DMS114 treated with DMSO at 0.1 percent for 48 hours (cell line): ENCODE measurements at regions not wholly inside any gene's neighbourhood (a gene's known extent, or its start where the extent isn't known, plus 50 kb on each side); places are given as distances from the start of the nearest gene placed in this dataset.
"Not testable (repeated sequence)": the region's sequence is repeated elsewhere in the genome, so short reads cannot be mapped to it uniquely, and the experiment has no call there.

Experiments
- DNase-seq: peaks from one replicate; lab custom pipeline; 2025; ENCODE audit not compliant: unreplicated experiment; lab: John Stamatoyannopoulos, UW

DNA sequence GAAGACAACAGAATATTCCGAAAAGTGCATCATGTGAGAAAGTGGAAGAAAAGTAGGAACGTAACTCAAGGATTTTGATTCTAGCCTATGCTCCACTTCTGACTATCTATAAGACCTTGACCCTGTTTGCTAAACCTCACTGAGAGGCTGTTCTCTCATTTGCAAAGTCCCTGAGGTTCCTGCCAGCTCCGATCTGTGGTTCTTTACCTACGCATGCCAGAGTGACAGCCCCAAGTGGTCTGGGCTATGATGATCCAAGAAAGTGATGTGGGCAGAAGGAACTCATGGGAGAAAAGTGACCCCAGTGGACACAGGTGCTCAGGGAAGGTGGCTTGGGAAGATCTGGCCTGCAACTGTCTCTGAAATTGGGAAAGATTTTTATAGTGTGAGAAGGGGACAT lies 301.1 kb upstream of the CDH11 start:
- no peak for DNase-seq

DNA sequence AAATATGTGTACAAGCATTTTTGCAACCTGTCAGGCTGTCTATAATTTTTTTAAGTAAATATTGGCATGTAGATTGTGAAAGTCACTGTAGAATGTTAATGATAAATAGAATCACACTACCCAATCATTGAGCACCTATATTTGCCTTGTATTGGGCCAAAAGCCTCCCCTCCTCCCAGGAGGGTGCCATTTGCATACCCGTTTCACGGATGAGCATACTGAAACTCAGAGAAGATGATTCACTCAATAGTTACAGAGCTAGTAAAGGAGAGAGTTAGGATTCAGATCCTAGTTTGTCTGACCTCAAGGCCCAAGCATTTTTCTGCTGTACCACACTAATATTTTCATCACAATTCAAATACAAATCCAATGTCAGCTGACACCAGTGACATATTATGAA lies 299.7 kb upstream of the CDH11 start:
- no peak for DNase-seq

DNA sequence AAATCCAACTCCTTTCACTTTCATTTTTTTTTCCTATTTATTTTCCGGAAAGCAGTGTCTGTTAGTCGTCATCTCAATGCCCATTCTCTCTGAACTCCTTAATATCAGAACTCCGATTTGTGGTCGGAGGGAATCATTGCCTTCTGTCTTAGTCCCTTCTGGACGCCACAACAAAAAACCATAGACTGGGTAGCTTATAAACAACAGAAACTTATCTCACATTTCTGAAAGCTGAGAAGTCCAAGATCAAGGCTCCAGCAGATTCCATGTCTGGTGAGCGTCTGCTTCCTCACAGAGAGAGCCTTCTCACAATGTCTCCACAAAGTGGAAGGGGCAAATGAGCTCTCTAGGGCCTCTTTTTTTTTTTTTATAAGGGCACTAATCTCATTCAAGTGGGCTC lies 296.6 kb upstream of the CDH11 start:
- DNase-seq = no peak

DNA sequence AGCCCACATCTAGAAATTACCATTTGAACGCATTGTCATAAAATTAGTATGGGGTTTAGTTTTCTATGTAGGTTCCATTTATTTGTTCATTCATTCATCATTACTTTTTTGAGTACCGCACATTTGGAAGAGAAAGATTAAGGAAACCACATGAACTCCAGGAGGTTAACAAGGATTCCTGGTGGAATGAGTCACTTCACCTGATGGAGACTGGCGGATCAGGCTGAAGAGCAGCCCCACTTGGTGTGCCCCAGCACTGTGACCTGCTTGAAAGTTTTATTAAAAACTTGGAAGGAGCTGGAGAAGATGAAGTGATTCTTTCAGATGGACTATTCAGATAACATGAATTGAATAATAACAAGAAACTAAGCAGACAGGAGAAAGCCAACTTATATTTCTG lies 293.6 kb upstream of the CDH11 start:
- no peak for DNase-seq

DNA sequence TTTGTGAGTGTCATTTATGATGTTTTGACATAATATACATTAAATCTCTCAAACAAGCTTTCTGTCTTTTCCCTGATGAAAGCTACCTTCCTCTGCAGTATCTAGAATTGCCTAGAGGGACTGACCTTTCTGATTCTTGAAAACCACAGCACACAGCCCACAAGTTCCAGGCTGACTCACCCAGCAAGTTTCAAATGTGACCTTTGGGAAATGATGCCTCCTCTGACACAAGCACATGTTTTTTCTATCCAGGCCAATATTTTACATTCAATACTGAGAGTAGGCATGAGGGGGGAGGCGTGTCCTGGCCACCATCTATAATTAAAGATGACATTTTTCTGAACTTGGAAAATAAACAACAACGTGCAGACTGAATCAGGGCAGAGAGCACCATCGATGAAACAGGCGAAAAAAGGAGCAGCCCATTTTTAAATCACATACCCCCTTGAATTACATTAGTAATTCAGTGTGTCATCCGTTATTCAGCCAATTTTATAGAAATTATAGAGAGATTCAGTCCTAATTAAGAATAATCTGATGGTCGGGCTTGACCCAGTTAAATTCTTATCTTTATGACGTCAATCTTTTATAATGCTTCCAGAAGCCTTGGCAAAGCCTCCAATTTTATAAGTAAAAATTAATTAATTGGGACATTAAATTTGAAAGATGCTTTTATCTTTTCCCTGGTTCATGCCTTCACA lies 292.6 kb upstream of the CDH11 start:
- no peak for DNase-seq

DNA sequence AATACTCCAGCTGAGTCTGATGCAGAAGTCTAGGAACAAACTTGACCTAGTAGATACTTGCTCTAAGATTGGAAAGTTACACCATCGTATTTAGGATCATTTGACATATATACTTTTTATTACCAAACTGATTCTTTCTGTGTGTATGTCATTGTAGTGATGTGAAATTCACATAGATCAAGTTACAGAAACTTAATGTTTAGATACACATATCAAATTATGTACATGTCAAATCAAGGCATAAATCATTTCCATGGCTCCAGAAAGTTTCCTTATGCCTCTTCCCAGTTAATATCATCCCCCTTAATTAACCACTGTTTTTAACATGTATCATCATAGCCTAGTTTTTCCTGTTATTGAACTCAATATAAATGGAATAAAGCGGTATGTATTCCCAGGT lies 292.0 kb upstream of the CDH11 start:
- no peak for DNase-seq

DNA sequence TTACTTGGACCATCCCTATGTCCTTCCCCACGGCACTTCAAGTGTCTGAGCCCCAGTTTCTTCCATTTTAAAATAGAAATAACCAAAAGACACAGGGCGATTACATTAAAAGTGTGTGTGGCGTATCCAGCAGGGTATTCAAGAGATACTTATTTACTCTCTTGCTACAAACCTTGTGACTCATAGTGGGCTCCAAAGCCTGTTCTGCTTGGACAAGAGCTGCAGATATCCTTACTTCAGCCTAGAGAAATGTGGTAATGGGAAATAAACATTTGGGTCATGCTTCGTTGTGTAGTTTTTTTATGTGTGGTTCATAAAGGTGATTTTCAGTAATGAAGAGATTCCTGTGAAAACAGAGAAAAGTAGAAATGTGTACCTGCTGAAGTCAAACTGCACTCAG lies 288.9 kb upstream of the CDH11 start:
- DNase-seq = no peak

DNA sequence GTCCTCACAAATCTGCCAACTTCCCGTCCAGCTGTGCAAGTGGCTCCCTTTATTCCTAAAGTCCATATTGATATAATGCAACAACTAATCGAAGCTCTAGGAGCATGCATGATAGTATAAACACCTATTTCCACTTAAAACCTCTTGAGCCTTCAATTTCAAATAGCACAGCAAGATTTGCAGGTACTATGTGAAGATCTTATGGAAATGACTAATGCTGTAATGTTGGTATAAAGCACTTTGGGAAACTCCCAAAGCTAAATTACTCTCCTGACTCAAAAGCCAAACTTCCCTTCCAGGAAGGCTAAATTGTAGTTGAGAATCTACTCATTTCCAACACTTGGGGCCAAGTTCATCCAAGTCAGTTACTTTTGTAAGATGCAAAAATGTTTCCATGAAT lies 287.6 kb upstream of the CDH11 start:
- DNase-seq = no peak

DNA sequence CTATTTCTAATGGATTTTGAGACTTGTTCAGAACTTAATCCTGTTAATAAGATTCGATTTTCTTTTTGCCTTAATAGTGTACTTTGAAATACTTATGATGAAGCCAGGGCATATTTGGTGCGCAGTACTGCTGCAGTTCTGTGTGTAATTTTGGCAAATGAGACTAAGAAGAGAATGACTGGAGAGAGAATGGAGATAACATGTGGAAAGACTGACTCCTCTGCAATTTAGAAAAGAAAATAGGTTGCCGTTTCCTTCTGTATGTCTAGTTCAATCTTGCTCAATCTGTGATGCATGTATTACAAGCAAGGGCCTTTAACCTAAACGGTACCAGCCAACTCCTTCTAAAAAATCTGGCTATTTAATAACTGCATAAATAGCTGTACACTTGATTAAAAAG lies 285.1 kb upstream of the CDH11 start:
- DNase-seq = no peak

DNA sequence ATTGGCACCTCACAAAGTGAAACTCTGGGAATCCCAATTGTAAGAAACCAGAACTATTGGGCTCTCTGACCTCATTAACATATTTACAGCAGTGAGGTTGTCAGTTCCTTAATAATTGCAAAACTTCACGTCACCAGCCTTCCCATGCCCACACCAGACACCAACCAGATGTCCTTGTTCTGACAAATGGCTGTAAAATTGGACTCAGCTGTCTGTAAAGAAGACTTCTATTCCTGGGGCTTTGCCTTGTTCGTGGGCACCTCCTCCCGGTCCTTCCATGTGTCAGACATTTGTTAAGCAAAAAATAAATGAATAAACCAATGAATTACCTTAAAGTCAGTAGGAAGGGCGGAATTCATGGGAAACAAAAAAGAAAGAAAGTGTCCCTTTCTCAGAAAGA lies 284.3 kb upstream of the CDH11 start:
- DNase-seq = no peak

DNA sequence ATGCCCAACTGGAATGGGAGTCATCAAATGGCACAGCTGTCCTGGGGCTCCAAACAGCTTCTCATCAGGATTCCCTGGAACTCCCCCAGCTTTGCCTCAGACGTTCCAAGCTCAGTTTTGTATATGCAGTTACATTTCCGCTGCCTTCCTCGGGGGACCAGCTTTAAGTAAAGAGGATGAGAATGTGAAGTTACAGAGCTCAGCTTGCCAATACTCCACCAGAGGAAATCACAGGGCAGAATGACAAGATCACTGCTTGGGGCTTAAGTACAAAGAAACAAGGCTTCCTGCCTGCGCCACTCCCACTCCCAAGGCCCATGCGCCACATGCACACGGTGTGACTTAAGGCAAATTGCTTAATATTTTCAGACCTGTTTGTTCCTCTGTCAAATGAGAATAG lies 272.4 kb upstream of the CDH11 start:
- DNase-seq = no peak

DNA sequence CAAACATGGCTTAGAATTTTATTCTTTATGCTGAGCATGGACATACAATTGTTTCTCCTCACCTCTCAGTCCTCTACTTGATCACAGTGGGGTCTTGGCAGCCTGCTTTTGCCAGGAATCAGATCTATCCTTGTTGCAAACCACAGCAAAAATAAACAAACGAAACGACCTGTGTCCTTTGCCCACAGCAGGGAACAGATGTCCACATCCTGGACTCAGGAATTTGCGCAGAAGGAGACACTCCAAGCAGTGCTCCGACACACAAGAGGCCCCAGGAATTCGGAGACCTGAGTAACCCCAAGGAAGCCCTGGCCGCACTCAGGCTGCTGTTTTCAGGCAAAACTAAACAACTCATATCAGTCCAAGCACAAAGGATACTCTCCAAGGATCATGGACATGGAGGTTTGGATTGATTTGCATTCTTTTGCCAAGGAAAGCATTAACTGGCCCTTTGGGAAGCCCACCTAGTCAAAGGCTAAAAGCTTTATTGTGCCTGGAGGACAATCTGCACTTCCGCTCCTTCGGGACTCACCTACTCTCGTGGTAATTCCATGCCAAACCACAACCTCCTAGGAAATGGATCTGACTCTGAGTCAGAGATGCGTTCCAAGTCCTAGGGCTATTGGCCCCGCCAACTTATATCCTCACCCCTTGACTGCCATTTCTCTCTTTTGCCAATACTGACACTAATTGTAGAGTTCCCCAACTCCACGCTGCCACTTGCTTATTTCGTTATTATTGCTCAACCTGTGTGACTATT lies 271.1 kb upstream of the CDH11 start:
- DNase-seq = no peak

DNA sequence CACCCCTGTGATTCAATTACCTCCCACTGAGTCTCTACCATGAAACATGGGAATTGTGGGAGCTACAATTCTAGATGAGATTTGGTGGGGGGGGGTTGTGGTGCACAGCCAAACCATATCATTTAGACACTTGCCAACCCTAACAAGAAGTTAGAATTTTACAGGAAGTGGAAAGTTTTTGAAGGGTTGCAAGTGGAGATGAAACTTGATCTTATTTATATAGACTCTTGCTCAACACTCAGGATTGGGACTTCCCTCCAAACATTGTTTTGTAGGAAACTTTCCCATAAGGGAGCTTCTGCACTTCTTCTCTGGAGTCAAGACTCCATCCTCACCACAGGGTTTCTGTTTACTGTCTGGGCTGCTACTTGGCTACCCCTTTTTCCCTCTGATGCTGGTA lies 266.7 kb upstream of the CDH11 start:
- DNase-seq = no peak

DNA sequence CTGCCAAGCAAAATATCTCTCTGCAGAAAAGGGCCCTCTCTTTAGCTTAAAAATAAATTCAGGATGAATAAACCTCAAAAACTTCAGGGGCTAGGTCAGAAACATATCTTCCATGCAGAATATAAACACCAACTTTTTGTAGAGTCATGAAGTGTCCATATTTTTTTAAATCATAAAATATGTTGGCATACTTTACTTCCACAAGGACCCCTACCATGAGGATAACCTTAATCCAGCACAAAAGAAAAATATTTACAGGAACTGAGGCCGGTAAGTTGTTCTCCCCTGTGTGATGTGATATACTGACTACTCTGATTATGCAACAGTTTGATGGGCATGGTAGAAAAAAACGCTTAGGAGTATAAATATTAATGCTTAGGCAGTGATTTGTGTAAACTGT lies 264.8 kb upstream of the CDH11 start:
- DNase-seq = no peak

DNA sequence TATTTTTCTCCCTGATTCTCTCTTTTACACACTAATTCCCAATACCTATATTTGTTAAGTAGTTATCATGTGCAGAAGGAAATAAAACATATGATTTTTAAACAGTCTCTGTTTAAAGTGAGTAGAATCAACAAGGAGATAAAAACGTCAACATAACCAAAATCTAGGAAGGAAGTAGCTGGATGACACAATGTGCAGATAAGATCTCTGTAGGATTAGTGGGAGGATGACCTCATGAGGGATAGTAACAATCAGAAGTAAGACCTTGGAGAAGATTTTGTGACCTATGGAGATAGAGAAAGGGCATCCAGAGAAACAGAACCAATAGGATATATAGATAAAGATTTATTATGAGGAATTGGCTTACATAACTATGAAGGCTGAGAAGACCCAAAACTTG lies 262.6 kb upstream of the CDH11 start:
- DNase-seq = no peak

DNA sequence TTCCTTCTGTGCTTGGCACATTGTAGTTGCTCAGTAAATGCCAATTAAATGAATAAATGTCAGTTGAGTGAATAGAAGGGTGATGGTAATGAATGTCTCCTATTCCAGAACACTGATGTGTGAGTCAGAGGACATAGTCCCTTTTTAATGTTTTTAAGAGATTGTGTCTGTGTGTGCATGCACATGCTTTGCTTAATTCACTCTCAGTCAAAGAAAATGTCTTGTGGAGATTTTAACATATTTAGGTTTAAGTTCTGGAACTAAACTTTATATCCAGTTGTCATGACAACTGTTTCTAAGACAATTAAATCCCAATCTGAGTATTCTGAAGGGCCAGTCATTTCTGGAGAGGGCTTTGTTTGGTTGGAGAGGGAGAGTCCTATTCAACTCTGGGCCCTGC lies 255.3 kb upstream of the CDH11 start:
- no peak for DNase-seq

DNA sequence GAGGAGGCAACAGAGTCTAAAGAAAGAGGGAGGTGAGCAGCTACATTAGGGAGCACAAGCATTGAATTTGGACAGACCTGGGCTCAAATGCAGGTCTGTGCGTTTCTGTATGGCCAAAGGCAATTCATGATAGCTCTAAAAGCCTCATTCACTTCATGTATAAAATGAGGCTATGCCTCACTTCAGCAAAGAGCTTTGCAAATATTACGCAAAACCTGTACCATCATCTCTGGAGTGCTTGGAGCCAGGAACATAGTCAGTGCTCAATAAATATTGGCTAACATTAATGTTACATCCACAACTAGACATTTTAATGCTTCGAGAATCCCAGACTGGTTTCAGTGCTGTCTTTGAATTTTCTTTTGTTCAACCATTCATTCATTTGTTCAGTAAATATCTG lies 254.7 kb upstream of the CDH11 start:
- DNase-seq = no peak

DNA sequence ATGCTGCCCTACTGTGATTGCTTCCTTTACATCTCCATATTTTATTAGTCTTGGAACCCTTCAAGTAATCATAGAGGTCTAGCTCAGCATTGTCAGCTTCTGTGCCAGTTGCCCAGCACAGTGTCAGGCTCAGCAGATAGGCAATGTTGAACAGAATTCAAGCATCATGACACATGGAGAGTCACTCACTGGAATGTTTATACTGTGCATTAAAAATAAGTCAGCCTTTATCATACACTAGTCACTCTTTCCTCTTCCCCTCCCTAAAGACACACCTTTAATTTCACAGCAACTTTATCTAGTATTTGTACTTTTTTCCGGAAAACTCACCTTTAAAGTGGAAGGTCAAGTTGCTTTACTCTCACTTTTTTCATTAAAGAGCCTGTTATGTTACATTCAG lies 253.8 kb upstream of the CDH11 start:
- DNase-seq = no peak

DNA sequence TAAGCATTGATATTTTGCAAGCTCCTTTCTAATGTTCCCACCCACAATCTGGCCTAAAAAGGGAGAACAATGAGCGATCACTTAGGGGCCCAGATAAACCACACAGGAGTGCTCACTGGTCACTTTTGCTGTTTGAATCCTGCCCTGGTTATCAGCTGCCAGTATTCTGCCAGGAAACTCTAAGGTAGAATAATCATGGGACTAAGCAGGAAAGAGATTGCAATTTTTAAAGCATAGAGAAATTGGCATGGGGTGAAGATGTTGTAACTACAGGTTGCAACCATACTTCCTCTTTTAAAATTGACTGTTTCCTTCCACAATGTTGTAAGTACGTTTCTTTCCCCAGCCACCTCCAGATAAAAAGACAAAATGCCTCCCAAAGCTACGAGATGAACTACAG lies 251.2 kb upstream of the CDH11 start:
- DNase-seq = no peak

DNA sequence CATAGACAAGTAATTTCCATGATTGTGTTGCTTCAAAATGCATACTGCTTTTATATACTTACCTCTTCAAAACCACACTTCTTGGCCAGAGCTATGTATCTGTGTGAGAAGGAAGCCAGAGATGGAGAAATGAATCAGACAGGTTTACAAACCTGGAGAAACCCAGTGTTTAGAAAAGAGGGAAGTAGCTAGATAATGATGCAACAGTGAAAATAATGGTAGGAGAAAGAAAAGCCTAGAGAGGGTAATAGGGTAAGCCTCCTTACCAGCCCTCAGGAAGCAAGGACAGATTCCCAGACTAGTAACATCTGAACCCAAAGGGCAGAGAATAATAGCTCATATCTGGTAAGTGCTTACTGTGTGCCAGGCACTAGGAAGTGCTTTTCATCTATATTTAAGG lies 250.3 kb upstream of the CDH11 start:
- no peak for DNase-seq

DNA sequence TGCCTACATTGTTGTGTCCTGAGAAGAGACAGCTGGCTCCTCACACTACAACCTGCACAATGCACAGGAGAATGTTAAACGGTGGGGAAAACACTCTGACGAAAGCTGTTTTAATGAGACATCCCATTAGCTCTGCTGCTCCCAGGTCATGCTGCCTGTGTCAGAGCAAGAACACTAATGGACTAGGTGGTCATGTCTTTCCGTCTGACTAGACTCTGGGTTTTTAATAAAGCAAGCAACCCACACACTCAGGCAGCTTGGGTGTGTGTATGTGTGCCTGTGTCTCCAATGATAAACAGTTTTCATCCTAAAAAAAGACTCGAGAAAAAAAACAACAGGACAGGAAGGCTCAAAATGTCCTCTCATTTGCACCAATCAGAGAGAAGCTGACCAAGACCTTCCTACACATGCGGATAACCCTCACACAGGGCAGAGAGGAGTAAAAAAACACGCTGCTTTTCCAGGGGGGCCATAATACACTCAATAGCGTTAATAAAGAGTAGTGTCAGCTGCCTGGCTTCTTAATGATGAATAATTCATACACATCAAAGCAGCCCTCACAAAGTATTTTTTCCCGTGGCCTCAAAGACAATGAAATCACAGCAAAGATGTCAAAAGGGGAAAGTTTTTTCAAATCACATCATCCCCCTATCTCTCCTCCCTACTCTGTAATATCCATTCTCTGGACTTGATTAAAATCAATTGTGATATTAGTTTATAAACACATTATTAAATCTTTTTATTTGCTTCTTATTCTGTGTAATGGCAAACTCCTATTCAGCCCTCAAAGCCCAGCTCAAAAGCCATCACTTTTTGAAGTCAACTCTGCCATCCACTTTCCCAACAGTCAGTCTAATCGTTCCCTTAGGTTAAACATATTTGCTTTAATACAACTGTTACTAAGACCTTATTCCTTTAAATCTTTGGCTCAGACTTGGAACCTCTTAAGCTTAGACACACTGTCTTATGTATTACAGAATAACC lies 244.2 kb upstream of the CDH11 start:
- no peak for DNase-seq

DNA sequence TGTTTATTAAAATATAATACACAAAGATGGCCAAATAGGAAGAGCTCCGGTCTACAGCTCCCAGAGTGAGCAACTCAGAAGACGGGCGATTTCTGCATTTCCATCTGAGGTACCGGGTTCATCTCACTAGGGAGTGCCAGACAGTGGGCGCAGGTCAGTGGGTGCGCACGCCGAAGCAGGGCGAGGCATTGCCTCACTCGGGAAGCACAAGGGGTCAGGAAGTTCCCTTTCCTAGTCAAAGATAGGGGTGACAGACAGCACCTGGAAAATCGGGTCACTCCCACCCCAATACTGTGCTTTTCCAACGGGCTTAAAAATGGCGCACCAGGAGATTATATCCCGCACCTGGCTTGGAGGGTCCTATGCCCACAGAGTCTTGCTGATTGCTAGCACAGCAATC lies 234.9 kb upstream of the CDH11 start:
- DNase-seq = not testable (repeated sequence)
